HG03558 (cell line): ENCODE measurements at regions not wholly inside any gene's neighbourhood (a gene's known extent, or its start where the extent isn't known, plus 50 kb on each side); places are given as distances from the start of the nearest gene placed in this dataset.
"Not testable (repeated sequence)": the region's sequence is repeated elsewhere in the genome, so short reads cannot be mapped to it uniquely, and the experiment has no call there.

Source experiments
- ATAC-seq: cut with Tn5 transposase; IDR thresholded peaks from one replicate; pipeline ENCODE4 v1.9.1; 2021; ENCODE audit warnings: moderate number of reproducible peaks; ENCODE audit not compliant: unreplicated experiment; ENCODE audit errors: extremely low read depth

- no peak for ATAC-seq
Observed at GRCh38 chr4:18767921-18768320, 746.4 kb upstream of the LCORL start.

GRCh38 chr4:18756671-18757070 is 735.1 kb upstream of the LCORL start:
- ATAC-seq = no peak

- no peak for ATAC-seq
Observed at GRCh38 chr4:18754180-18754579, 732.6 kb upstream of the LCORL start.

GRCh38 chr4:18751083-18751482 is 729.5 kb upstream of the LCORL start:
- ATAC-seq = no peak

- no peak for ATAC-seq
Observed at GRCh38 chr4:18749391-18749790, 727.8 kb upstream of the LCORL start.

GRCh38 chr4:18736551-18736950 is 715.0 kb upstream of the LCORL start:
- ATAC-seq = no peak

GRCh38 chr4:18735740-18736268 is 714.2 kb upstream of the LCORL start:
- ATAC-seq = no peak

- no peak for ATAC-seq
Observed at GRCh38 chr4:18734405-18734804, 712.9 kb upstream of the LCORL start.

- no peak for ATAC-seq
Observed at GRCh38 chr4:18733961-18734360, 712.4 kb upstream of the LCORL start.

GRCh38 chr4:18722748-18723191 is 701.2 kb upstream of the LCORL start:
- ATAC-seq = no peak

- no peak for ATAC-seq
Observed at GRCh38 chr4:18698119-18698883, 676.7 kb upstream of the LCORL start.

- no peak for ATAC-seq
Observed at GRCh38 chr4:18695733-18696527, 674.4 kb upstream of the LCORL start.

- ATAC-seq = no peak
Observed at GRCh38 chr4:18691431-18692200, 670.1 kb upstream of the LCORL start.

GRCh38 chr4:18690291-18690955 is 668.9 kb upstream of the LCORL start:
- ATAC-seq = no peak

GRCh38 chr4:18689308-18690115 is 668.0 kb upstream of the LCORL start:
- no peak for ATAC-seq

GRCh38 chr4:18688351-18688750 is 666.8 kb upstream of the LCORL start:
- ATAC-seq = not testable (repeated sequence)

- ATAC-seq = no peak
Observed at GRCh38 chr4:18686338-18687037, 664.9 kb upstream of the LCORL start.

GRCh38 chr4:18684932-18685331 is 663.4 kb upstream of the LCORL start:
- ATAC-seq = no peak

- ATAC-seq = no peak
Observed at GRCh38 chr4:18676526-18676915, 655.0 kb upstream of the LCORL start.
